Neutrophil (primary cell): ENCODE measurements at regions not wholly inside any gene's neighbourhood (a gene's known extent, or its start where the extent isn't known, plus 50 kb on each side); places are given as distances from the start of the nearest gene placed in this dataset.

Source experiments
- H3K27ac ChIP-seq: fragments of 200-600 bp; sonication (generic); 2 replicates; pipeline ENCODE4 v1.5.1; 2016; ENCODE audit warnings: mild to moderate bottlenecking, moderate library complexity
- H3K27me3 ChIP-seq: fragments of 200-600 bp; sonication (generic); 2 replicates; pipeline ENCODE4 v1.6.0; 2016; ENCODE audit warnings: mild to moderate bottlenecking
- H3K36me3 ChIP-seq: fragments of 200-600 bp; sonication (generic); 2 replicates; pipeline ENCODE4 v1.5.1; 2017
- H3K4me1 ChIP-seq, 2 experiments: fragments of 200-600 bp in 1 of 2; sonication (generic) in 1 of 2; 1 replicate in 1 of 2; 2 replicates in 1 of 2; pipeline versions ENCODE4 v1.5.1 to v1.6.1; 2013 to 2016; ENCODE audit warnings: low read depth in 1 of 2, low read length in 1 of 2, mild to moderate bottlenecking in 1 of 2, moderate library complexity in 1 of 2; ENCODE audit not compliant: control insufficient read depth in 1 of 2, insufficient read depth in 1 of 2
- H3K4me3 ChIP-seq, 2 experiments: fragments of 200-600 bp in 1 of 2; sonication (generic) in 1 of 2; 1 replicate in 1 of 2; 2 replicates in 1 of 2; pipeline ENCODE4 v1.5.1; 2013 to 2016; ENCODE audit warnings: low read depth in 1 of 2, low read length in 1 of 2, mild to moderate bottlenecking in 1 of 2, moderate library complexity in 1 of 2
- H3K9me3 ChIP-seq: fragments of 200-600 bp; sonication (generic); 2 replicates; pipeline ENCODE4 v1.5.1; 2016
- CTCF ChIP-seq: fragments of 200-600 bp; sonication (generic); IDR thresholded peaks from 2 replicates; pipeline ENCODE4 v1.5.1; 2016; ENCODE audit warnings: antibody characterized with exemption

DNA sequence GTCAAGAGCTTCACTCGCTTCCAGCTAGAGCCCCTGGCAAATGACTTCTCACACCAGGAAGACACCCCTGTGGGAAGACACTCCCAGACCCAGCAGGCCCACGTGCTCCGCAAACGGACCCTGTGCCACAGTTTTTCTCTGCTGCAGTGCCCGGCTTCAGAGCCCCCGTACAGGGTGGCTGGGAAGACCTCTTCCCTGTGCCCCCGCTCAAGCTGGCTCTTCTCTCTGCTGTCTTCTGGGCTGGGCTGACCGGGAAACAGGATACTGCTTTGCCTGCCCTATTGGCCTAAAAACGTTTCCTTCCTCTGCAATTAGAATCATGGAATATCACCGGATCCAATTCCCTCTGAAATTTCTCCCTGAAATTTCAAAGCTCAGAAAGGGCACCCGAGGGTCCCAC is 63.7 kb upstream of the CRHR1 start:
- H3K4me3 ChIP-seq = no peak overlapping the region
- peaks cover 88% of the 10 kb centered on the region for H3K27me3 ChIP-seq
- H3K9me3 ChIP-seq = no peaks in the 10 kb centered on the region
- H3K4me1 ChIP-seq = no peaks in the 10 kb centered on the region
- H3K27ac ChIP-seq = no peak overlapping the region
- TF ChIP-seq CTCF = no peak
- H3K36me3 ChIP-seq = no peaks in the 10 kb centered on the region

GRCh38 chr17:45722161-45722560 is 62.0 kb upstream of the CRHR1 start:
- Histone ChIP-seq H3K4me1 (no peaks in the 10 kb centered on the region), H3K36me3 (no peaks in the 10 kb centered on the region), H3K27me3 (peaks cover 85% of the 10 kb centered on the region), H3K27ac (no peak overlapping the region), H3K4me3 (no peak overlapping the region), H3K9me3 (no peaks in the 10 kb centered on the region)
- TF ChIP-seq CTCF = no peak

- Histone ChIP-seq H3K9me3 (no peaks in the 10 kb centered on the region), H3K4me1 (no peaks in the 10 kb centered on the region), H3K27me3 (peaks cover 32% of the 10 kb centered on the region), H3K4me3 (no peak overlapping the region), H3K27ac (no peak overlapping the region), H3K36me3 (no peaks in the 10 kb centered on the region)
- TF ChIP-seq CTCF = no peak
These were observed 54.7 kb upstream of the CRHR1 start for GRCh38 chr17:45729294-45729907.

GRCh38 chr17:45730192-45730591 is 53.9 kb upstream of the CRHR1 start:
- Histone ChIP-seq H3K4me1 (no peaks in the 10 kb centered on the region), H3K4me3 (no peak overlapping the region), H3K9me3 (no peaks in the 10 kb centered on the region), H3K36me3 (no peaks in the 10 kb centered on the region), H3K27ac (no peak overlapping the region), H3K27me3 (peaks cover 30% of the 10 kb centered on the region)
- no peak for TF ChIP-seq CTCF

DNA sequence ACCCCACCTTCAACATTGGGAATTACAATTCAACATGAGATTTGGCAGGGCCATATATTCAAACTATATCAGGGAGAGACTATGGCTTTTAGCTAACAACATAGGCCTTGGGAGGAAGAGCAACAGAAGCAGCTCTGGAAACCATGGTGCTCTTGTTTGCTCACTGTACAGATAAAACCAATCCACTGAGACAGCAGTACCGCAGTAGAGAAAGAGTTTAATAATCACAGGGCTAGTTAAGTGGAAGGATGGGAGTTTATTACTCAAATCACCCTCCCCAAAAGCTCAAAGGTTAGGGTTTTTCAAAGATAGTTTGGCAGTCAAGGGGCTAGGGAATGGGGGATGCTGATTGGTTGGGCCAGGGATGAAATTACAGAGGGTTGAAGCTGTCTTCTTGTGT is 52.7 kb upstream of the CRHR1 start:
- no peaks in the 10 kb centered on the region for H3K4me1 ChIP-seq
- no peaks in the 10 kb centered on the region for H3K36me3 ChIP-seq
- TF ChIP-seq CTCF = no peak
- H3K4me3 ChIP-seq = no peak overlapping the region
- no peaks in the 10 kb centered on the region for H3K9me3 ChIP-seq
- no peak overlapping the region for H3K27ac ChIP-seq
- peaks cover 28% of the 10 kb centered on the region for H3K27me3 ChIP-seq
